H1 (cell line): ENCODE measurements at regions not wholly inside any gene's neighbourhood (a gene's known extent, or its start where the extent isn't known, plus 50 kb on each side); places are given as distances from the start of the nearest gene placed in this dataset.

Experiments
- CTCF ChIA-PET: fragments of 300-600 bp; sonication (Branson Sonifier 250); formaldehyde crosslinking; loops from one replicate; lab custom pipeline; 2021; ENCODE audit not compliant: partially characterized antibody; lab: Charles Lee
- POLR2A ChIA-PET: fragments of 300-600 bp; sonication (Branson Sonifier 250); formaldehyde crosslinking; loops from one replicate; lab custom pipeline; 2021; ENCODE audit warnings: inconsistent platforms; ENCODE audit not compliant: partially characterized antibody; lab: Charles Lee
- DNase-seq, 2 experiments: peaks; one replicate each; pipeline versions ENCODE4 v3.0.0 to v3.0.0-alpha.2; 2010 to 2022; ENCODE audit warnings: low spot score in 2 of 2, low read depth in 1 of 2, mixed read lengths in 1 of 2
- FAIRE-seq: peaks from 2 replicates; lab custom pipeline; 2011; peaks lifted over from hg19 to GRCh38; lab: Jason Lieb, UNC
- H2AFZ ChIP-seq: 2 replicates; pipeline ENCODE4 v1.8.1; 2012; ENCODE audit warnings: low read length, inconsistent platforms
- H2AK5ac ChIP-seq: 2 replicates; pipeline ENCODE4 v1.6.1; 2013; ENCODE audit warnings: low read depth, low read length
- H2BK120ac ChIP-seq: replicated peaks from 2 replicates; pipeline ENCODE3; 2013; ENCODE audit warnings: low read depth, low read length, inconsistent platforms
- H2BK12ac ChIP-seq: 2 replicates; pipeline ENCODE4 v1.6.1; 2013; ENCODE audit warnings: low read depth, low read length
- H2BK15ac ChIP-seq: 2 replicates; pipeline ENCODE4 v1.6.1; 2013; ENCODE audit warnings: low read length
- H2BK20ac ChIP-seq: 2 replicates; pipeline ENCODE4 v1.6.1; 2013; ENCODE audit warnings: low read length
- H2BK5ac ChIP-seq: 2 replicates; pipeline ENCODE4 v1.6.1; 2013; ENCODE audit warnings: low read depth, low read length
- H3K14ac ChIP-seq: 2 replicates; pipeline ENCODE4 v1.6.1; 2013; ENCODE audit warnings: inconsistent platforms; ENCODE audit not compliant: insufficient read length
- H3K18ac ChIP-seq: 2 replicates; pipeline ENCODE4 v1.6.1; 2013; ENCODE audit warnings: low read length; ENCODE audit errors: extremely low read depth
- H3K23ac ChIP-seq: 2 replicates; pipeline ENCODE4 v1.6.1; 2013; ENCODE audit warnings: inconsistent platforms; ENCODE audit not compliant: insufficient read length
- H3K23me2 ChIP-seq: 2 replicates; pipeline ENCODE4 v1.6.1; 2013; ENCODE audit warnings: low read depth, low read length
- H3K27ac ChIP-seq: 2 replicates; pipeline ENCODE4 v1.6.1; 2011; ENCODE audit warnings: low read depth, low read length, inconsistent platforms
- H3K27me3 ChIP-seq, 4 experiments: replicated peaks in 1 of 4; 1 replicate in 1 of 4; 2 replicates in 3 of 4; pipeline versions ENCODE4 v1.6.1 to v1.8.1; 2011 to 2013; ENCODE audit warnings: low read length in 3 of 4, mild to moderate bottlenecking in 3 of 4, inconsistent platforms in 2 of 4, mixed read lengths in 2 of 4, moderate library complexity in 1 of 4; ENCODE audit not compliant: control insufficient read depth in 3 of 4, insufficient read depth in 3 of 4; ENCODE audit errors: extremely low read depth in 1 of 4
- H3K36me3 ChIP-seq, 4 experiments: 2 replicates each; pipeline versions ENCODE4 v1.6.1 to v1.8.1; 2011 to 2013; ENCODE audit warnings: mild to moderate bottlenecking in 4 of 4, low read length in 3 of 4, moderate library complexity in 2 of 4, control low read depth in 1 of 4, inconsistent platforms in 1 of 4; ENCODE audit not compliant: insufficient read depth in 4 of 4, control insufficient read depth in 2 of 4
- H3K4ac ChIP-seq: replicated peaks from 2 replicates; pipeline ENCODE3; 2013; ENCODE audit warnings: low read length, low read depth, mixed read lengths, inconsistent platforms; ENCODE audit not compliant: insufficient read length
- H3K4me1 ChIP-seq, 4 experiments: replicated peaks in 1 of 4; 1 replicate in 1 of 4; 2 replicates in 3 of 4; pipeline versions ENCODE4 v1.6.1 to v1.8.1; 2011 to 2013; ENCODE audit warnings: low read length in 3 of 4, inconsistent platforms in 2 of 4, mixed read lengths in 1 of 4; ENCODE audit not compliant: insufficient read depth in 4 of 4, control insufficient read depth in 3 of 4
- H3K4me2 ChIP-seq, 2 experiments: 2 replicates each; pipeline versions ENCODE4 v1.6.1 to v1.8.1; 2011 to 2013; ENCODE audit warnings: low read depth in 2 of 2, low read length in 2 of 2, control low read depth in 1 of 2, inconsistent platforms in 1 of 2, mild to moderate bottlenecking in 1 of 2; ENCODE audit not compliant: insufficient read depth in 1 of 2
- H3K4me3 ChIP-seq, 4 experiments: fragments of 200-600, 300-600 bp in 1 of 4; sonication (generic), shearing (Covaris generic), sonication (Bioruptor Twin) in 1 of 4; 2 replicates each; pipeline versions ENCODE4 v1.5.1 to v1.8.1; 2011 to 2016; ENCODE audit warnings: low read length in 4 of 4, low read depth in 3 of 4, control low read depth in 2 of 4, inconsistent platforms in 2 of 4, mild to moderate bottlenecking in 2 of 4, mixed read lengths in 1 of 4, moderate library complexity in 1 of 4; ENCODE audit not compliant: insufficient read depth in 2 of 4; ENCODE audit errors: extremely low read depth in 1 of 4
- H3K56ac ChIP-seq: replicated peaks from 2 replicates; pipeline ENCODE3; 2013; ENCODE audit warnings: low read depth, mild to moderate bottlenecking, mixed read lengths, low read length, inconsistent platforms; ENCODE audit not compliant: insufficient read length
- H3K79me1 ChIP-seq: 2 replicates; pipeline ENCODE4 v1.6.1; 2013; ENCODE audit warnings: low read depth, low read length, control low read depth
- H3K79me2 ChIP-seq, 2 experiments: 2 replicates each; pipeline versions ENCODE4 v1.6.1 to v1.8.1; 2012 to 2013; ENCODE audit warnings: low read length in 2 of 2, mild to moderate bottlenecking in 2 of 2, inconsistent platforms in 1 of 2; ENCODE audit not compliant: insufficient read depth in 2 of 2, control insufficient read depth in 1 of 2
- H3K9ac ChIP-seq, 4 experiments: replicated peaks in 1 of 4; 1 replicate in 1 of 4; 2 replicates in 3 of 4; pipeline versions ENCODE4 v1.6.1 to v1.8.1; 2011 to 2013; ENCODE audit warnings: low read depth in 3 of 4, low read length in 3 of 4, control low read depth in 2 of 4, mild to moderate bottlenecking in 2 of 4, moderate library complexity in 2 of 4, inconsistent platforms in 1 of 4; ENCODE audit errors: extremely low read depth in 1 of 4
- H3K9me3 ChIP-seq, 2 experiments: 2 replicates each; pipeline versions ENCODE4 v1.6.1 to v1.8.1; 2012 to 2013; ENCODE audit warnings: mild to moderate bottlenecking in 2 of 2, moderate library complexity in 2 of 2, control low read depth in 1 of 2, inconsistent platforms in 1 of 2, low read depth in 1 of 2, low read length in 1 of 2, mixed read lengths in 1 of 2; ENCODE audit not compliant: insufficient read depth in 2 of 2
- H4K20me1 ChIP-seq, 2 experiments: replicated peaks in 1 of 2; 2 replicates each; pipeline versions ENCODE3 to v1.8.1; 2011 to 2013; ENCODE audit warnings: inconsistent platforms in 2 of 2, low read length in 2 of 2, mild to moderate bottlenecking in 1 of 2; ENCODE audit not compliant: insufficient read depth in 2 of 2, control insufficient read depth in 1 of 2
- H4K5ac ChIP-seq: 2 replicates; pipeline ENCODE4 v1.6.1; 2013; ENCODE audit warnings: low read length, low read depth, mixed read lengths, inconsistent platforms; ENCODE audit not compliant: insufficient read length
- H4K8ac ChIP-seq: 2 replicates; pipeline ENCODE4 v1.8.0; 2013; ENCODE audit warnings: mild to moderate bottlenecking, moderate library complexity, low read length, inconsistent platforms; ENCODE audit not compliant: insufficient read depth; ENCODE audit errors: extremely low read depth
- H4K91ac ChIP-seq: replicated peaks from 2 replicates; pipeline ENCODE3; 2013; ENCODE audit warnings: low read length, mixed read lengths, inconsistent platforms; ENCODE audit not compliant: insufficient read length
- HDAC6 ChIP-seq: IDR thresholded peaks from one replicate; pipeline ENCODE4 v1.7.1; 2012; ENCODE audit warnings: low read depth, mild to moderate bottlenecking, inconsistent platforms, low read length, moderate library complexity
- MAFK ChIP-seq: IDR thresholded peaks from 2 replicates; pipeline ENCODE4 v1.6.1; 2012; ENCODE audit warnings: low read depth, mild to moderate bottlenecking, improper control_type of control experiment, low read length
- POLR2A ChIP-seq, 2 experiments: IDR thresholded peaks; 1 replicate in 1 of 2; 2 replicates in 1 of 2; pipeline ENCODE4 v1.6.1; 2011; ENCODE audit warnings: low read depth in 2 of 2, low read length in 2 of 2, mild to moderate bottlenecking in 2 of 2; ENCODE audit errors: control extremely low read depth in 1 of 2
- SIX5 ChIP-seq: IDR thresholded peaks from 2 replicates; pipeline ENCODE4 v1.6.1; 2011; ENCODE audit warnings: mild to moderate bottlenecking, low read depth, low read length
- SP1 ChIP-seq: IDR thresholded peaks from 2 replicates; pipeline ENCODE4 v1.6.1; 2011; ENCODE audit warnings: low read depth, low read length
- TBP ChIP-seq: IDR thresholded peaks from 2 replicates; pipeline ENCODE4 v1.6.1; 2011; ENCODE audit warnings: low read depth, low read length, improper control_type of control experiment
- TEAD4 ChIP-seq: IDR thresholded peaks from 2 replicates; pipeline ENCODE4 v1.6.1; 2012; ENCODE audit warnings: low read depth, low read length, inconsistent platforms, mixed read lengths
- WGBS, 2 experiments: shearing (Covaris generic) in 1 of 2; methylation state at CpG; one replicate each; pipeline versions ENCODE4 v1.1.6 to v1.1.7; 2013 to 2015; ENCODE audit warnings: low lambda C conversion rate in 2 of 2, mixed read lengths in 2 of 2, inconsistent platforms in 1 of 2, low coverage in 1 of 2, missing lambda C conversion rate in 1 of 2; ENCODE audit not compliant: insufficient replicate concordance in 2 of 2, insufficient coverage in 1 of 2, insufficient read length in 1 of 2; ENCODE audit errors: extremely low coverage in 1 of 2, missing lambda C conversion rate in 1 of 2; 5-methylcytosine and 5-hydroxymethylcytosine counted together

- Histone ChIP-seq H3K27me3 (no peaks in the 10 kb centered on the region), H3K36me3 (no peaks in the 10 kb centered on the region), H3K79me1 (no peaks in the 10 kb centered on the region), H2BK120ac (no peak overlapping the region), H2BK12ac (no peak overlapping the region), H2BK15ac (no peak overlapping the region), H2AK5ac (no peak overlapping the region), H3K9me3 (no peaks in the 10 kb centered on the region), H3K56ac (no peak overlapping the region), H3K27ac (no peak overlapping the region), H2BK5ac (no peak overlapping the region), H3K9ac (no peak overlapping the region), H2AFZ (peak overlapping the region; percentile 41; the same call in 1 of the 2 replicates), H4K20me1 (no peaks in the 10 kb centered on the region), H2BK20ac (no peak overlapping the region), H3K4ac (no peak overlapping the region), H3K4me2 (no peak overlapping the region), H3K18ac (no peak overlapping the region), H4K5ac (no peak overlapping the region), H3K4me1 (no peaks in the 10 kb centered on the region), H3K14ac (no peak overlapping the region), H3K79me2 (no peaks in the 10 kb centered on the region), H4K8ac (no peak overlapping the region), H3K23me2 (no peaks in the 10 kb centered on the region), H4K91ac (no peak overlapping the region), H3K4me3 (no peak overlapping the region), H3K23ac (no peak overlapping the region)
- no peak for DNase-seq
- 88% methylated on average over 1 of the region's 1 CpG; no CpG with 5 or more reads in 1 of the 2 experiments for WGBS, 2 experiments
- FAIRE-seq, result no peak
- POLR2A ChIA-PET, result no interaction called here
- TF ChIP-seq SIX5 (no peak), HDAC6 (no peak), TBP (no peak), POLR2A (IDR thresholded peaks at IDR 0.05; ENCODE audit: control extremely low read depth in 1 of 2, low read depth in 2 of 2, low read length in 2 of 2) (no peak), SP1 (no peak), TEAD4 (no peak), MAFK (no peak)
- CTCF ChIA-PET, result no interaction called here
Measured at GRCh38 chr3:144677103-144677502, 705.5 kb downstream of the DIPK2A start.
